Hepatic stellate cell (primary cell): ENCODE measurements at regions not wholly inside any gene's neighbourhood (a gene's known extent, or its start where the extent isn't known, plus 50 kb on each side); places are given as distances from the start of the nearest gene placed in this dataset.

Experiments used
- DNase-seq: peaks from one replicate; pipeline ENCODE4 v3.0.0; 2011; ENCODE audit warnings: low spot score

GRCh38 chr2:234835738-234836137, 116.1 kb upstream of the SH3BP4 start:
- no peak for DNase-seq

- DNase-seq = no peak
Measured at GRCh38 chr2:234834228-234834923, 117.4 kb upstream of the SH3BP4 start.

- DNase-seq = no peak
Measured at GRCh38 chr2:234830853-234831252, 121.0 kb upstream of the SH3BP4 start.

- DNase-seq = no peak
Measured at GRCh38 chr2:234829074-234829455, 122.8 kb upstream of the SH3BP4 start.

GRCh38 chr2:234828382-234829073, 123.3 kb upstream of the SH3BP4 start:
- DNase-seq = no peak

GRCh38 chr2:234827096-234827860, 124.5 kb upstream of the SH3BP4 start:
- DNase-seq = no peak

- DNase-seq = no peak
Measured at GRCh38 chr2:234826681-234827080, 125.1 kb upstream of the SH3BP4 start.

- DNase-seq = no peak
Measured at GRCh38 chr2:234825616-234826015, 126.2 kb upstream of the SH3BP4 start.

- DNase-seq = peak; percentile 88
Measured at GRCh38 chr2:234823877-234824376, 127.9 kb upstream of the SH3BP4 start.

GRCh38 chr2:234823196-234823876, 128.5 kb upstream of the SH3BP4 start:
- no peak for DNase-seq

- DNase-seq = no peak
Measured at GRCh38 chr2:234821946-234822475, 129.8 kb upstream of the SH3BP4 start.

- no peak for DNase-seq
Measured at GRCh38 chr2:234818937-234819336, 132.9 kb upstream of the SH3BP4 start.

GRCh38 chr2:234816491-234816890, 135.3 kb upstream of the SH3BP4 start:
- DNase-seq = no peak

- no peak for DNase-seq
Measured at GRCh38 chr2:234816056-234816455, 135.8 kb upstream of the SH3BP4 start.

- DNase-seq = no peak
Measured at GRCh38 chr2:234814374-234814773, 137.4 kb upstream of the SH3BP4 start.

GRCh38 chr2:234812851-234813250, 139.0 kb upstream of the SH3BP4 start:
- DNase-seq = no peak

GRCh38 chr2:234808907-234809306, 142.9 kb upstream of the SH3BP4 start:
- DNase-seq = no peak

- no peak for DNase-seq
Measured at GRCh38 chr2:234806818-234807217, 145.0 kb upstream of the SH3BP4 start.

GRCh38 chr2:234805836-234806235, 146.0 kb upstream of the SH3BP4 start:
- no peak for DNase-seq

GRCh38 chr2:234804704-234805103, 147.1 kb upstream of the SH3BP4 start:
- DNase-seq = no peak

GRCh38 chr2:234802845-234803171, 149.0 kb upstream of the SH3BP4 start:
- no peak for DNase-seq
